GM23338 (cell line): ENCODE measurements at regions not wholly inside any gene's neighbourhood (a gene's known extent, or its start where the extent isn't known, plus 50 kb on each side); places are given as distances from the start of the nearest gene placed in this dataset.
A peak's percentile ranks its signal among the peaks of the same experiment; 100 is the strongest.

Experiments used
- ATAC-seq: fragments of 200-7000 bp; cut with Tn5 transposase; 3 replicates; pipeline ENCODE4 v1.9.1; 2020
- DNase-seq: peaks from one replicate; pipeline ENCODE4 v3.0.0-alpha.2; 2015; ENCODE audit warnings: low spot score
- H2AFZ ChIP-seq: fragments of 200-600 bp; sonication (generic); 2 replicates; pipeline ENCODE4 v1.8.0; 2016; ENCODE audit warnings: antibody characterized with exemption, mild to moderate bottlenecking, moderate library complexity
- H3F3A ChIP-seq: fragments of 200-600 bp; sonication (generic); replicated peaks from 2 replicates; pipeline ENCODE4 v1.8.0; 2017; ENCODE audit warnings: antibody characterized with exemption, mixed run types, low read depth
- H3K27ac ChIP-seq: fragments of 200-600 bp; sonication (generic); 2 replicates; pipeline ENCODE4 v1.6.1; 2016; ENCODE audit warnings: low read depth
- H3K27me3 ChIP-seq: fragments of 200-600 bp; sonication (generic); 2 replicates; pipeline ENCODE4 v1.8.0; 2016; ENCODE audit warnings: mild to moderate bottlenecking, mixed run types, moderate library complexity; ENCODE audit not compliant: insufficient read depth
- H3K36me3 ChIP-seq: fragments of 200-600 bp; sonication (generic); 2 replicates; pipeline ENCODE4 v1.8.0; 2016; ENCODE audit warnings: mild to moderate bottlenecking; ENCODE audit not compliant: insufficient read depth
- H3K4me1 ChIP-seq: fragments of 200-600 bp; sonication (generic); 2 replicates; pipeline ENCODE4 v1.8.0; 2016; ENCODE audit warnings: mild to moderate bottlenecking, moderate library complexity; ENCODE audit not compliant: insufficient read depth
- H3K4me2 ChIP-seq: fragments of 200-600 bp; sonication (generic); 2 replicates; pipeline ENCODE4 v1.7.1; 2017; ENCODE audit warnings: mixed run types
- H3K4me3 ChIP-seq: fragments of 200-600 bp; sonication (generic); 2 replicates; pipeline ENCODE4 v1.6.1; 2016; ENCODE audit warnings: mixed run types
- H3K79me2 ChIP-seq: fragments of 200-600 bp; sonication (generic); replicated peaks from 2 replicates; pipeline ENCODE4 v1.8.0; 2017; ENCODE audit warnings: mild to moderate bottlenecking; ENCODE audit not compliant: insufficient read depth
- H3K9me2 ChIP-seq: fragments of 200-600 bp; sonication (generic); 2 replicates; pipeline ENCODE4 v1.8.0; 2017; ENCODE audit not compliant: insufficient read depth
- H4K20me1 ChIP-seq: fragments of 200-600 bp; sonication (generic); replicated peaks from 2 replicates; pipeline ENCODE4 v1.8.0; 2017; ENCODE audit warnings: mild to moderate bottlenecking; ENCODE audit not compliant: insufficient read depth
- H3K27ac Mint-ChIP-seq: 2 replicates; pipeline ENCODE4 v1.8.0; 2020; ENCODE audit warnings: inconsistent platforms, mild to moderate bottlenecking, moderate library complexity, mixed read lengths
- H3K27me3 Mint-ChIP-seq: 3 replicates; pipeline ENCODE4 v1.8.0; 2022; ENCODE audit warnings: low read depth, mild to moderate bottlenecking, moderate library complexity, mixed read lengths, inconsistent platforms; ENCODE audit not compliant: insufficient read depth, poor library complexity
- H3K36me3 Mint-ChIP-seq: 3 replicates; pipeline ENCODE4 v1.8.0; 2021; ENCODE audit warnings: low read depth, mild to moderate bottlenecking, inconsistent platforms, moderate library complexity, mixed read lengths
- H3K4me1 Mint-ChIP-seq: 3 replicates; pipeline ENCODE4 v1.8.0; 2020; ENCODE audit warnings: mild to moderate bottlenecking, inconsistent platforms, mixed read lengths
- H3K4me3 Mint-ChIP-seq: 3 replicates; pipeline ENCODE4 v1.8.0; 2021; ENCODE audit warnings: moderate library complexity, mild to moderate bottlenecking, inconsistent platforms, mixed read lengths
- H3K9me3 Mint-ChIP-seq: 3 replicates; pipeline ENCODE4 v1.8.0; 2020; ENCODE audit warnings: moderate library complexity, mild to moderate bottlenecking, inconsistent platforms, mixed read lengths
- CREB1 ChIP-seq: fragments of 250-450 bp; sonication (Bioruptor Pico); IDR thresholded peaks from 2 replicates; pipeline ENCODE4 v1.5.0; 2020; ENCODE audit warnings: low read depth, mild to moderate bottlenecking, moderate library complexity
- ETS1 ChIP-seq: IDR thresholded peaks from 2 replicates; pipeline ENCODE4 v1.6.1; 2016; ENCODE audit warnings: antibody characterized with exemption
- JUNB ChIP-seq: IDR thresholded peaks from one replicate; pipeline ENCODE4 v1.6.1; 2016; ENCODE audit warnings: antibody characterized with exemption; ENCODE audit not compliant: unreplicated experiment
- POLR2AphosphoS5 ChIP-seq: IDR thresholded peaks from 2 replicates; pipeline ENCODE4 v1.6.1; 2016; ENCODE audit warnings: antibody characterized with exemption, low read depth
- STAT1 ChIP-seq: IDR thresholded peaks from one replicate; pipeline ENCODE4 v1.6.1; 2016; ENCODE audit warnings: antibody characterized with exemption; ENCODE audit not compliant: unreplicated experiment

- Histone ChIP-seq H3K9me2 (no peaks in the 10 kb centered on the region), H3K4me1 (no peaks in the 10 kb centered on the region), H3K36me3 (no peaks in the 10 kb centered on the region; the same call in 1 of the 2 replicates), H3K79me2 (peaks cover 11% of the 10 kb centered on the region; the same call in 1 of the 2 replicates), H4K20me1 (no peaks in the 10 kb centered on the region; the same call in 1 of the 2 replicates), H3F3A (no peaks in the 10 kb centered on the region), H3K27me3 (no peaks in the 10 kb centered on the region), H2AFZ (no peak overlapping the region), H3K4me3 (no peak overlapping the region), H3K27ac (peak overlapping the region; percentile 82), H3K4me2 (no peak overlapping the region)
- TF ChIP-seq CREB1 (CRISPR knock-in tag) (0 out of 2 replicates have a peak, but pooled peaks have one; percentile 34), ETS1 (no peak)
- Mint-ChIP-seq H3K27me3 (peaks cover 2% of the 10 kb centered on the region), H3K36me3 (peaks cover 12% of the 10 kb centered on the region; the same call in 2 of the 3 replicates), H3K4me1 (peaks cover 16% of the 10 kb centered on the region), H3K9me3 (no peaks in the 10 kb centered on the region), H3K4me3 (no peak overlapping the region), H3K27ac (peak overlapping the region; percentile 47)
- ATAC-seq, result peak; percentile 75
- no peak for DNase-seq
These were observed 293.3 kb upstream of the KLF14 start for GRCh38 chr7:131027287-131027773.

DNA sequence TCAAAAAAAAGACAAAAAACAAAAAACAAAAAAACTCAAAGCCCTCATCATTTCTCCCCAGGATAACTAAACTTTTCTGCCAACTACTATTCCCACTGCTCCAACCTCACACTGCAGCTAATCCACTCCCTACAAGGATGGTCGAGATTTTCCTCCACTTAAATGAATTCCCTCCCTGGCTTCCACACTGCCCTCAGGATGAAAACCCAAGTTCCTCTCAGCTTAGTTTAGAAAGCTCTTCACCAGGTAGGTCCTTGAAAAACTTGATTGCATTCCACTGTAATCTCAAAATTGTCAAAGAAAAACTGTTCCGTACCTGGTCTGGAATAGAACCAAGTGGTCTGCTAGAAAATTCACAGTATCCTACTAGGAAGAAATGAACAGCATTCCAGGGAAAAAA, 294.3 kb upstream of the KLF14 start:
- Mint-ChIP-seq H3K36me3 (peaks cover 9% of the 10 kb centered on the region; the same call in 2 of the 3 replicates), H3K4me1 (peaks cover 16% of the 10 kb centered on the region), H3K4me3 (no peak overlapping the region; the same call in 2 of the 3 replicates), H3K9me3 (no peaks in the 10 kb centered on the region), H3K27ac (no peak overlapping the region), H3K27me3 (peaks cover 2% of the 10 kb centered on the region)
- TF ChIP-seq CREB1 (CRISPR knock-in tag), result no peak
- no peak for TF ChIP-seq STAT1
- TF ChIP-seq POLR2AphosphoS5, result no peak
- H3K79me2 ChIP-seq, result peaks cover 11% of the 10 kb centered on the region; the same call in 1 of the 2 replicates
- H3K9me2 ChIP-seq, result no peaks in the 10 kb centered on the region
- no peak overlapping the region for H2AFZ ChIP-seq
- DNase-seq (no peak), ATAC-seq (no peak)
- no peaks in the 10 kb centered on the region for H3K4me1 ChIP-seq
- H3K4me3 ChIP-seq, result no peak overlapping the region
- no peaks in the 10 kb centered on the region; the same call in 1 of the 2 replicates for H4K20me1 ChIP-seq
- no peaks in the 10 kb centered on the region for H3F3A ChIP-seq
- H3K4me2 ChIP-seq, result no peak overlapping the region
- H3K27ac ChIP-seq, result no peak overlapping the region
- H3K27me3 ChIP-seq, result no peaks in the 10 kb centered on the region
- H3K36me3 ChIP-seq, result no peaks in the 10 kb centered on the region; the same call in 1 of the 2 replicates

DNA sequence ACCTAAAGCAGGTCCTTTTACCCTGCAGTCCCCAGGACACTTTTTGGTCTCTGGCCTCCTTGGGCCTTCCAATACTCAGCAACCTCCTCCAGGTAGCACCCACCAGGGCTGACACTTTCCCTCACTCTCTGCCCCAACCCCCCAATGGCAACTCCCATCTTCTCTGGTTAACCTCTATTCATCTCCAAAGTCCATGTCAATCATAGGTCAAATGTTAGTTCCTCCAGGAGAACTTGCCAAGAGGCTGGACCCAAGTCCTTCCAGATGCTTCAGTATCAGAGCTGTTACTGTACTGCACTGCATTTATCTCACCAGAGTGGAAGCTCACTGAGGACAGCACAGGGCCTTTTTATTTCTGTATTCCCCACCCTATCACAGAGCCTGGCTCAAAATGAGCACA, 295.0 kb upstream of the KLF14 start:
- H3K4me1 ChIP-seq, result no peaks in the 10 kb centered on the region

More for the DNA sequence above, 295.0 kb upstream of the KLF14 start:
- H3K27me3 Mint-ChIP-seq, result peaks cover 2% of the 10 kb centered on the region
- Histone ChIP-seq H3K4me2 (no peak overlapping the region), H3K79me2 (peaks cover 10% of the 10 kb centered on the region; the same call in 1 of the 2 replicates), H3F3A (no peaks in the 10 kb centered on the region), H3K9me2 (no peaks in the 10 kb centered on the region), H2AFZ (no peak overlapping the region), H3K27ac (no peak overlapping the region), H3K36me3 (no peaks in the 10 kb centered on the region), H4K20me1 (no peaks in the 10 kb centered on the region; the same call in 1 of the 2 replicates), H3K27me3 (no peaks in the 10 kb centered on the region), H3K4me3 (no peak overlapping the region)
- no peak overlapping the region for H3K4me3 Mint-ChIP-seq
- no peak for TF ChIP-seq JUNB
- H3K4me1 Mint-ChIP-seq, result peaks cover 16% of the 10 kb centered on the region
- no peaks in the 10 kb centered on the region for H3K9me3 Mint-ChIP-seq
- ATAC-seq, result no peak
- H3K36me3 Mint-ChIP-seq, result peaks cover 7% of the 10 kb centered on the region; the same call in 2 of the 3 replicates
- DNase-seq, result no peak
- H3K27ac Mint-ChIP-seq, result no peak overlapping the region
